ENCODE measurements at regions not wholly inside any gene's neighbourhood (a gene's known extent, or its start where the extent isn't known, plus 50 kb on each side); places are given as distances from the start of the nearest gene placed in this dataset.

- DNase-seq (ENCODE audit: low read depth in 4 of 4, low spot score in 1 of 4) = no peak
These were observed 837.3 kb downstream of the DHX35 start for GRCh38 chr20:39799366-39799965.

- no peak for DNase-seq (ENCODE audit: low read depth in 4 of 4, low spot score in 1 of 4)
These were observed 833.5 kb downstream of the DHX35 start for GRCh38 chr20:39795401-39796272.

GRCh38 chr20:39792334-39792733, 830.2 kb downstream of the DHX35 start:
- no peak for DNase-seq (ENCODE audit: low read depth in 4 of 4, low spot score in 1 of 4)

GRCh38 chr20:39789411-39789810, 827.3 kb downstream of the DHX35 start:
- no peak for DNase-seq (ENCODE audit: low read depth in 4 of 4, low spot score in 1 of 4)

- no peak for DNase-seq (ENCODE audit: low read depth in 4 of 4, low spot score in 1 of 4)
These were observed 823.2 kb downstream of the DHX35 start for GRCh38 chr20:39785252-39785917.

- no peak for DNase-seq (ENCODE audit: low read depth in 4 of 4, low spot score in 1 of 4)
These were observed 822.5 kb downstream of the DHX35 start for GRCh38 chr20:39784693-39785092.

- no peak for DNase-seq (ENCODE audit: low read depth in 4 of 4, low spot score in 1 of 4)
These were observed 816.9 kb downstream of the DHX35 start for GRCh38 chr20:39778847-39779604.

- DNase-seq (ENCODE audit: low read depth in 4 of 4, low spot score in 1 of 4) = no peak
These were observed 816.3 kb downstream of the DHX35 start for GRCh38 chr20:39778431-39778830.

- DNase-seq (ENCODE audit: low read depth in 4 of 4, low spot score in 1 of 4) = no peak
These were observed 815.5 kb downstream of the DHX35 start for GRCh38 chr20:39777610-39778009.

- DNase-seq (ENCODE audit: low read depth in 4 of 4, low spot score in 1 of 4) = no peak
These were observed 813.0 kb downstream of the DHX35 start for GRCh38 chr20:39775110-39775509.

- DNase-seq (ENCODE audit: low read depth in 4 of 4, low spot score in 1 of 4) = no peak
These were observed 811.3 kb downstream of the DHX35 start for GRCh38 chr20:39773380-39774000.

- no peak for DNase-seq (ENCODE audit: low read depth in 4 of 4, low spot score in 1 of 4)
These were observed 805.2 kb downstream of the DHX35 start for GRCh38 chr20:39767352-39767751.

GRCh38 chr20:39766333-39766732, 804.2 kb downstream of the DHX35 start:
- no peak for DNase-seq (ENCODE audit: low read depth in 4 of 4, low spot score in 1 of 4)

GRCh38 chr20:39762716-39763115, 800.6 kb downstream of the DHX35 start:
- no peak for DNase-seq (ENCODE audit: low read depth in 4 of 4, low spot score in 1 of 4)

GRCh38 chr20:39758876-39759275, 796.7 kb downstream of the DHX35 start:
- no peak for DNase-seq (ENCODE audit: low read depth in 4 of 4, low spot score in 1 of 4)

- DNase-seq (ENCODE audit: low read depth in 4 of 4, low spot score in 1 of 4) = no peak
These were observed 794.7 kb downstream of the DHX35 start for GRCh38 chr20:39756828-39757227.

GRCh38 chr20:39756369-39756768, 794.2 kb downstream of the DHX35 start:
- no peak for DNase-seq (ENCODE audit: low read depth in 4 of 4, low spot score in 1 of 4)

- no peak for DNase-seq (ENCODE audit: low read depth in 4 of 4, low spot score in 1 of 4)
These were observed 790.2 kb downstream of the DHX35 start for GRCh38 chr20:39752262-39752876.

- DNase-seq (ENCODE audit: low read depth in 4 of 4, low spot score in 1 of 4) = no peak
These were observed 789.5 kb downstream of the DHX35 start for GRCh38 chr20:39751557-39752137.

- no peak for DNase-seq (ENCODE audit: low read depth in 4 of 4, low spot score in 1 of 4)
These were observed 783.2 kb downstream of the DHX35 start for GRCh38 chr20:39745380-39745779.
